ENCODE measurements at regions not wholly inside any gene's neighbourhood (a gene's known extent, or its start where the extent isn't known, plus 50 kb on each side); places are given as distances from the start of the nearest gene placed in this dataset.

DNA sequence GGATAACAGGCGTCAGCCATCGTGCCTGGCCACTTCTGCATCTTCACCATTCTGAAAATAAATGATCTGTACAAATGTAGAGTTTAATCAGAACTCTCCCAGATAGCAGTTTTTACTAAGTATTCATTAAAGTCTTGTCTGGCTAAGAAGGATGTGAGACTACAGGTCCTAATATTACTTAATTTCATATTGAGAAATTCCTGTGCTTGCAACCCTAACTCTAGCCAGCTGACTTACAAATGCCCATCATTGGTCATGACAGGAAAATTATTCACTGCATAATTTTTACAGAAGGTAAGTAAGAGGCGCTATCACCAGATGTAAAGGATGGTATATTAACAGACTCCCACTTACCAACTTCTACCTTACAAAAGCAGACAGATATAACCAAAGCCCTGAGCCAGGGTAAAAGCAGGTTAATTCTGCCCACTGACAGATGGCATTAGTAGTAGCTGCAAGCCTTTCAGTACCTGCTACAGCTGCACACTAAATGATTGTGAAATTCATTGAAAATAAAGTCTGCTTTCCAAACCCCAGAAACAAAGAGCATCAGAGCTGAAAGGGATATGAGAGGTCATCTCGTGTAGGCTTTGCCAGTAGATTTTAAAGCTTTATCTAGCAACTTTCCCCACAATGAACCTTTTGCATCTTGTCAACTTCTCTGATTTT lies 55.9 kb upstream of the FOXN2 start:
- no peaks in the 10 kb centered on the region for H3K27me3 Mint-ChIP-seq
- no peaks in the 10 kb centered on the region for H3K36me3 Mint-ChIP-seq (ENCODE audit: low read depth)
- peaks cover 4% of the 10 kb centered on the region for H3K4me1 Mint-ChIP-seq
- DNase-seq, result no peak
- H3K4me3 Mint-ChIP-seq, result no peak overlapping the region
- no peaks in the 10 kb centered on the region for H3K9me3 ChIP-seq (ENCODE audit: control insufficient read depth, low read length, poor library complexity, severe bottlenecking)
- H3K27ac Mint-ChIP-seq, result no peak overlapping the region
- ATAC-seq, result no peak

DNA sequence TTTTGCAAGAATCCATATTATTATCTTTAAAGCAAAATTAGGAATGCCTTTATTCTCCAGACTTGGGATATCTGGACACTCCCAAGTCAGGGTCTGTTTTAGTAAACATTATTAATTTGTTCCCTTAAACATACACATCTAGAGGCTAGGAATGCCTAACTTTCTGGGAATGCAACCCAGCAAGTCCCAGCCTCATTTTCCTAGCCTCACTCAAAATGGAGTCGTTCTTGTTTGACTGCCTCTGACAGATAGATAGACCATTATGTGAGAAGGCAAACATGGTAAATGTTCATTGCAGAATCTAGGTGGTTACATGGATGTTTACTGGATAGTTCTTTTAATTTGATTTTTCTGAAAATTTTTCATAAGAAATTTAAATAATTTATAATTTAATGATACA lies 54.7 kb upstream of the FOXN2 start:
- no peaks in the 10 kb centered on the region for H3K9me3 ChIP-seq (ENCODE audit: control insufficient read depth, low read length, poor library complexity, severe bottlenecking)
- no peak for ATAC-seq
- no peaks in the 10 kb centered on the region for H3K27me3 Mint-ChIP-seq
- no peak for DNase-seq
- H3K27ac Mint-ChIP-seq, result no peak overlapping the region
- no peak overlapping the region for H3K4me3 Mint-ChIP-seq
- peaks cover 4% of the 10 kb centered on the region for H3K4me1 Mint-ChIP-seq
- H3K36me3 Mint-ChIP-seq (ENCODE audit: low read depth), result no peaks in the 10 kb centered on the region

DNA sequence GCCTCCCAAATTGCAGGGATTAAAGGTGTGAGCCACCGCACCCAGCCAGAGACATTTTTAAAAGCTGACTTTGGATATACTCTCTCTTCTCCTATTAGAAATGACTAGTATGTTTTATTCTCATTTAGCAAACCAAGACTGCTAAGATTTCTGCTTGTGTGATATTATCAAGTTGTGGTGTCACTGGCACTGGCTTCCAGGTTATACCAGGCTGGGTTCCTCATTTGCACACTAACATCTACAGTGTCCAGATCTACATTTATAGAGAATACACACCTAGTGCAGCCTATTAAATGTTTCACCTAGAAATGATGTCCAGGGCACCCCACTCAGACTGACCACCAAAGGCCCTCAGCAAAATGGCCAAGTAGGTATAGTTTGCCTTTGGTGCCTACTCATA lies 49.9 kb upstream of the FOXN2 start:
- H3K9me3 ChIP-seq (ENCODE audit: control insufficient read depth, low read length, poor library complexity, severe bottlenecking), result no peaks in the 10 kb centered on the region
- no peaks in the 10 kb centered on the region for H3K27me3 Mint-ChIP-seq
- ATAC-seq, result no peak
- no peaks in the 10 kb centered on the region for H3K36me3 Mint-ChIP-seq (ENCODE audit: low read depth)
- H3K4me3 Mint-ChIP-seq, result no peak overlapping the region
- DNase-seq, result no peak
- no peak overlapping the region for H3K27ac Mint-ChIP-seq
- H3K4me1 Mint-ChIP-seq, result peaks cover 4% of the 10 kb centered on the region
